H9 (cell line): ENCODE measurements at regions not wholly inside any gene's neighbourhood (a gene's known extent, or its start where the extent isn't known, plus 50 kb on each side); places are given as distances from the start of the nearest gene placed in this dataset.

ENCODE experiments used
- DNase-seq: peaks from one replicate; pipeline ENCODE4 v3.0.0-alpha.2; 2017
- H2AFZ ChIP-seq: one replicate; pipeline ENCODE4 v1.6.1; 2013; ENCODE audit warnings: mild to moderate bottlenecking, low read length, control low read depth, moderate library complexity
- H2AK5ac ChIP-seq: 2 replicates; pipeline ENCODE4 v1.6.1; 2013; ENCODE audit warnings: low read length, control low read depth, mixed read lengths; ENCODE audit not compliant: insufficient read length
- H2BK120ac ChIP-seq: one replicate; pipeline ENCODE4 v1.6.1; 2013; ENCODE audit warnings: low read depth, mild to moderate bottlenecking, low read length, control low read depth, inconsistent platforms; ENCODE audit not compliant: poor library complexity, severe bottlenecking
- H2BK12ac ChIP-seq: 2 replicates; pipeline ENCODE4 v1.6.1; 2013; ENCODE audit warnings: low read length, control low read depth, mixed read lengths, low read depth; ENCODE audit not compliant: insufficient read length
- H2BK15ac ChIP-seq: 2 replicates; pipeline ENCODE4 v1.6.1; 2013; ENCODE audit warnings: low read depth, low read length, control low read depth
- H2BK20ac ChIP-seq: one replicate; pipeline ENCODE4 v1.6.1; 2013; ENCODE audit warnings: low read depth, mild to moderate bottlenecking, low read length, control low read depth, inconsistent platforms; ENCODE audit not compliant: poor library complexity, severe bottlenecking
- H2BK5ac ChIP-seq: 2 replicates; pipeline ENCODE4 v1.6.1; 2013; ENCODE audit warnings: low read length, control low read depth, mixed read lengths; ENCODE audit not compliant: insufficient read length
- H3K14ac ChIP-seq: 2 replicates; pipeline ENCODE4 v1.6.1; 2013; ENCODE audit warnings: low read length, control low read depth; ENCODE audit not compliant: insufficient read depth
- H3K18ac ChIP-seq: 2 replicates; pipeline ENCODE4 v1.6.1; 2013; ENCODE audit warnings: low read depth, mild to moderate bottlenecking, mixed read lengths, low read length, control low read depth; ENCODE audit not compliant: insufficient read length
- H3K23ac ChIP-seq: 2 replicates; pipeline ENCODE4 v1.6.1; 2013; ENCODE audit warnings: low read length, control low read depth, mixed read lengths, low read depth; ENCODE audit not compliant: insufficient read length
- H3K23me2 ChIP-seq: 2 replicates; pipeline ENCODE4 v1.6.1; 2013; ENCODE audit warnings: low read depth, mild to moderate bottlenecking, mixed read lengths, low read length, control low read depth; ENCODE audit not compliant: insufficient read length, poor library complexity, severe bottlenecking
- H3K27ac ChIP-seq: 2 replicates; pipeline ENCODE4 v1.5.1; 2013; ENCODE audit warnings: low read length, control low read depth, mixed read lengths, low read depth; ENCODE audit not compliant: insufficient read length
- H3K27me3 ChIP-seq: 2 replicates; pipeline ENCODE4 v1.6.1; 2013; ENCODE audit warnings: low read length, control low read depth, inconsistent platforms; ENCODE audit not compliant: insufficient read depth
- H3K4ac ChIP-seq: 2 replicates; pipeline ENCODE4 v1.6.1; 2013; ENCODE audit warnings: low read depth, mild to moderate bottlenecking, control low read depth, inconsistent platforms, low read length, moderate library complexity
- H3K4me1 ChIP-seq: 2 replicates; pipeline ENCODE4 v1.6.1; 2013; ENCODE audit warnings: low read length, control low read depth, inconsistent platforms; ENCODE audit not compliant: insufficient read depth
- H3K4me2 ChIP-seq: 2 replicates; pipeline ENCODE4 v1.6.1; 2013; ENCODE audit warnings: low read length, control low read depth, mixed read lengths; ENCODE audit not compliant: insufficient read length, insufficient read depth
- H3K56ac ChIP-seq: 2 replicates; pipeline ENCODE4 v1.6.1; 2013; ENCODE audit warnings: low read depth, mild to moderate bottlenecking, mixed read lengths, low read length, control low read depth; ENCODE audit not compliant: insufficient read length
- H3K79me1 ChIP-seq: 2 replicates; pipeline ENCODE4 v1.6.1; 2013; ENCODE audit warnings: low read depth, mild to moderate bottlenecking, moderate library complexity, low read length, control low read depth, inconsistent platforms; ENCODE audit not compliant: insufficient read depth, poor library complexity, severe bottlenecking
- H3K79me2 ChIP-seq: 2 replicates; pipeline ENCODE4 v1.6.1; 2013; ENCODE audit warnings: low read length, control low read depth, inconsistent platforms; ENCODE audit not compliant: insufficient read depth
- H3K9ac ChIP-seq: 2 replicates; pipeline ENCODE4 v1.6.1; 2013; ENCODE audit warnings: low read length, control low read depth, mixed read lengths; ENCODE audit not compliant: insufficient read length; ENCODE audit errors: extremely low read depth
- H3K9me3 ChIP-seq: one replicate; pipeline ENCODE4 v1.6.1; 2013; ENCODE audit warnings: low read depth, low read length, inconsistent platforms; ENCODE audit not compliant: control insufficient read depth
- H3T11ph ChIP-seq: one replicate; pipeline ENCODE4 v1.6.1; 2013; ENCODE audit warnings: mild to moderate bottlenecking, low read length, control low read depth, inconsistent platforms
- H4K20me1 ChIP-seq: one replicate; pipeline ENCODE4 v1.6.1; 2013; ENCODE audit not compliant: control insufficient read depth, insufficient read length, insufficient read depth
- H4K5ac ChIP-seq: 2 replicates; pipeline ENCODE4 v1.6.1; 2013; ENCODE audit warnings: low read depth, mild to moderate bottlenecking, mixed read lengths, low read length, control low read depth; ENCODE audit not compliant: insufficient read length
- H4K8ac ChIP-seq: replicated peaks from 2 replicates; pipeline ENCODE4 v1.6.1; 2013; ENCODE audit warnings: low read length, control low read depth, mixed read lengths, low read depth; ENCODE audit not compliant: insufficient read length
- H4K91ac ChIP-seq: 2 replicates; pipeline ENCODE4 v1.6.1; 2013; ENCODE audit warnings: low read depth, mild to moderate bottlenecking, moderate library complexity, mixed read lengths, low read length, control low read depth; ENCODE audit not compliant: insufficient read length
- H3K27ac Mint-ChIP-seq, 3 experiments: 2 replicates in 2 of 3; 3 replicates in 1 of 3; pipeline ENCODE4 v1.8.0; 2020 to 2021; ENCODE audit warnings: mixed read lengths in 3 of 3, mild to moderate bottlenecking in 1 of 3, moderate library complexity in 1 of 3
- H3K27me3 Mint-ChIP-seq: 2 replicates; pipeline ENCODE4 v1.8.0; 2021; ENCODE audit warnings: low read depth, mild to moderate bottlenecking, moderate library complexity, mixed read lengths
- H3K36me3 Mint-ChIP-seq, 3 experiments: 2 replicates in 2 of 3; 3 replicates in 1 of 3; pipeline ENCODE4 v1.8.0; 2020 to 2021; ENCODE audit warnings: low read depth in 3 of 3, mixed read lengths in 3 of 3; ENCODE audit not compliant: insufficient read depth in 1 of 3
- H3K4me1 Mint-ChIP-seq, 2 experiments: 2 replicates each; pipeline ENCODE4 v1.8.0; 2020; ENCODE audit warnings: mixed read lengths in 2 of 2
- H3K4me3 Mint-ChIP-seq, 2 experiments: 2 replicates in 1 of 2; 3 replicates in 1 of 2; pipeline ENCODE4 v1.8.0; 2020 to 2021; ENCODE audit warnings: mild to moderate bottlenecking in 2 of 2, mixed read lengths in 2 of 2, moderate library complexity in 1 of 2
- H3K9me3 Mint-ChIP-seq, 2 experiments: 2 replicates in 1 of 2; 3 replicates in 1 of 2; pipeline ENCODE4 v1.8.0; 2020; ENCODE audit warnings: mild to moderate bottlenecking in 2 of 2, mixed read lengths in 2 of 2, moderate library complexity in 1 of 2
- WGBS: extraction: QIAGEN DNeasy Blood & Tissue Kit; methylation state at CpG from one replicate; pipeline ENCODE4 v1.1.7; 2013; ENCODE audit warnings: missing lambda C conversion rate, low lambda C conversion rate, mixed read lengths; ENCODE audit not compliant: insufficient read length; ENCODE audit errors: extremely low coverage; 5-methylcytosine and 5-hydroxymethylcytosine counted together
- TF ChIP-seq, protein P1 (sequence below): fragments of 200-600 bp; sonication (generic); conservative IDR thresholded peaks from 3 replicates; pipeline ENCODE4 v1.8.0; 2021; ENCODE audit warnings: antibody characterized with exemption, mild to moderate bottlenecking

DNA sequence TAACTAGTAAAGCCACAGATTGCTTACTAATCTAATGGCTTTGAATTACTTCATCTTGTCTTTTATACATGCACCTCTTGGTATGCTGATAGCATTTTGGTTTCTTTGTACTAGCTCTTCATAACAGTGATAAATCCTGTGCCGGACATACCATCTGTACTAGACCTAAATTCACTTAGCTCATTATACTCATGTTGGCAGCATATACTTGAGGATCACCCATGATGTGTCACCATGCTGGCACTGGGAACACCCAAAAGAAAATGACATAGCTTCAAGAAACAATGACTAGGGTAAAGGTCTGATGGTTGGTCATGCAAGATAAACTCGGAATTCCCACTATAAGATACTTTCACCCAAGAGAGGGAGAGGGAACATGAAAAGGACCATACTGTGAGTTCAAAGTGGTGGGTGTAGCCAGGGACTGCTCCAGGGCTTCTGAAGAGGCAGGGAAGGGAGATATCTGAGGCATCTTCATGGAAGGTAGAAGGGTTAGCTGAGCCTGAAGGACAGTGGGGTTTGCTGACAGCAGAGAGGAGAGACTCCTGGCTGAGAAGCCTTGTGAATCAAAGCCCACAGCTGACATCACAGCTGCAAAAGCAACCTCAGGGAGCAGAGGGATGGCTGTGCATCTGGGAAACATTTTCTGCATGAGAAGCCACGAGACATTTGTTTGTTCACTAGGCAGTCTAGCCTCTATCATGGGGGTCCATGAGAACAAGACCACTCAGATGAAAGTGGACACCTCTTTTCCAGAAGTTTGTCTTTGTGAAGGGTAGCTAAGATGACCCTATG, 314.2 kb downstream of the RAB28 start:
- no peak overlapping the region for H3K9ac ChIP-seq
- Mint-ChIP-seq H3K4me3 (no peak overlapping the region), H3K36me3 (no peaks in the 10 kb centered on the region), H3K4me1 (peaks cover 0 to 6% of the 10 kb centered on the region in 2 experiments; a peak in 2 of 4 replicates), H3K9me3 (no peaks in the 10 kb centered on the region), H3K27ac (no peak overlapping the region; a peak in 1 of 7 replicates), H3K27me3 (peaks cover 1% of the 10 kb centered on the region; the same call in 1 of the 2 replicates)
- H4K8ac ChIP-seq, result no peak overlapping the region
- H3K23me2 ChIP-seq, result no peaks in the 10 kb centered on the region
- H2AK5ac ChIP-seq, result no peak overlapping the region
- H2BK120ac ChIP-seq, result no peak overlapping the region
- no peak overlapping the region for H3K14ac ChIP-seq
- H2BK5ac ChIP-seq, result no peak overlapping the region
- no peak overlapping the region for H3K56ac ChIP-seq
- no peaks in the 10 kb centered on the region for H3K79me1 ChIP-seq
- no peak overlapping the region for H2AFZ ChIP-seq
- no CpG with 5 or more reads among the region's 3 CpGs for WGBS
- no peak overlapping the region for H3K18ac ChIP-seq
- no peak overlapping the region for H2BK15ac ChIP-seq
- H3K27ac ChIP-seq, result no peak overlapping the region
- no peaks in the 10 kb centered on the region for H3K9me3 ChIP-seq
- no peak overlapping the region for H2BK12ac ChIP-seq
- H4K5ac ChIP-seq, result no peak overlapping the region
- H3K4ac ChIP-seq, result no peak overlapping the region
- no peak overlapping the region for H4K91ac ChIP-seq
- no peaks in the 10 kb centered on the region for H3K79me2 ChIP-seq
- no peak overlapping the region for H3K4me2 ChIP-seq
- H4K20me1 ChIP-seq, result no peaks in the 10 kb centered on the region
- DNase-seq, result no peak
- H3K23ac ChIP-seq, result no peak overlapping the region
- no peaks in the 10 kb centered on the region for H3K27me3 ChIP-seq
- no peaks in the 10 kb centered on the region for H3K4me1 ChIP-seq
- H2BK20ac ChIP-seq, result no peak overlapping the region
- TF ChIP-seq, protein P1, sequence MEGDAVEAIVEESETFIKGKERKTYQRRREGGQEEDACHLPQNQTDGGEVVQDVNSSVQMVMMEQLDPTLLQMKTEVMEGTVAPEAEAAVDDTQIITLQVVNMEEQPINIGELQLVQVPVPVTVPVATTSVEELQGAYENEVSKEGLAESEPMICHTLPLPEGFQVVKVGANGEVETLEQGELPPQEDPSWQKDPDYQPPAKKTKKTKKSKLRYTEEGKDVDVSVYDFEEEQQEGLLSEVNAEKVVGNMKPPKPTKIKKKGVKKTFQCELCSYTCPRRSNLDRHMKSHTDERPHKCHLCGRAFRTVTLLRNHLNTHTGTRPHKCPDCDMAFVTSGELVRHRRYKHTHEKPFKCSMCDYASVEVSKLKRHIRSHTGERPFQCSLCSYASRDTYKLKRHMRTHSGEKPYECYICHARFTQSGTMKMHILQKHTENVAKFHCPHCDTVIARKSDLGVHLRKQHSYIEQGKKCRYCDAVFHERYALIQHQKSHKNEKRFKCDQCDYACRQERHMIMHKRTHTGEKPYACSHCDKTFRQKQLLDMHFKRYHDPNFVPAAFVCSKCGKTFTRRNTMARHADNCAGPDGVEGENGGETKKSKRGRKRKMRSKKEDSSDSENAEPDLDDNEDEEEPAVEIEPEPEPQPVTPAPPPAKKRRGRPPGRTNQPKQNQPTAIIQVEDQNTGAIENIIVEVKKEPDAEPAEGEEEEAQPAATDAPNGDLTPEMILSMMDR, result no peak
- H3T11ph ChIP-seq, result no peak overlapping the region
